Liver (tissue), 8 donors: ENCODE measurements at regions not wholly inside any gene's neighbourhood (a gene's known extent, or its start where the extent isn't known, plus 50 kb on each side); places are given as distances from the start of the nearest gene placed in this dataset.

Experiments
- DNase-seq: peaks from one replicate; pipeline ENCODE4 v3.0.0-alpha.2; 2017; ENCODE audit warnings: low spot score
- H3K27ac ChIP-seq, 2 donors: one replicate each; pipeline ENCODE4 v1.7.0; 2013; ENCODE audit warnings: inconsistent platforms in 2 of 2, low read length in 2 of 2, control low read depth in 1 of 2, low read depth in 1 of 2, mild to moderate bottlenecking in 1 of 2
- H3K27me3 ChIP-seq, 4 donors: one replicate each; pipeline versions ENCODE4 v1.6.1 to v1.7.0; 2013; ENCODE audit warnings: low read length in 3 of 4, inconsistent platforms in 1 of 4, mild to moderate bottlenecking in 1 of 4, moderate library complexity in 1 of 4; ENCODE audit not compliant: control insufficient read depth in 4 of 4, insufficient read depth in 4 of 4
- H3K36me3 ChIP-seq, 4 donors: one replicate each; pipeline versions ENCODE4 v1.6.1 to v1.7.0; 2013; ENCODE audit warnings: low read length in 3 of 4, mild to moderate bottlenecking in 3 of 4, low read depth in 1 of 4, moderate library complexity in 1 of 4; ENCODE audit not compliant: control insufficient read depth in 4 of 4, insufficient read depth in 3 of 4
- H3K4me1 ChIP-seq, 4 donors: one replicate each; pipeline versions ENCODE4 v1.6.1 to v1.7.0; 2013; ENCODE audit warnings: low read length in 3 of 4, mild to moderate bottlenecking in 3 of 4, moderate library complexity in 1 of 4; ENCODE audit not compliant: control insufficient read depth in 4 of 4, insufficient read depth in 4 of 4
- H3K4me3 ChIP-seq, 3 donors: one replicate each; pipeline versions ENCODE4 v1.6.1 to v1.7.0; 2013; ENCODE audit warnings: low read length in 3 of 3, control low read depth in 1 of 3, low read depth in 1 of 3, mild to moderate bottlenecking in 1 of 3
- H3K9ac ChIP-seq, 2 donors: one replicate each; pipeline ENCODE4 v1.7.0; 2013; ENCODE audit warnings: low read length in 2 of 2, mild to moderate bottlenecking in 2 of 2, moderate library complexity in 2 of 2, control low read depth in 1 of 2, low read depth in 1 of 2
- H3K9me3 ChIP-seq, 4 donors: one replicate each; pipeline versions ENCODE4 v1.6.1 to v1.7.0; 2013; ENCODE audit warnings: low read length in 3 of 4; ENCODE audit not compliant: control insufficient read depth in 4 of 4
- EGR1 ChIP-seq, 2 donors: IDR thresholded peaks; 2 replicates each; pipeline ENCODE4 v1.6.1; 2016 to 2018; ENCODE audit warnings: antibody characterized with exemption in 2 of 2, low read depth in 2 of 2
- FOXA2 ChIP-seq: IDR thresholded peaks from 2 replicates; pipeline ENCODE4 v1.6.1; 2016; ENCODE audit warnings: antibody characterized with exemption
- GABPA ChIP-seq, 2 donors: IDR thresholded peaks in 1 of 2; conservative IDR thresholded peaks in 1 of 2; 2 replicates each; pipeline ENCODE4 v1.6.1; 2016; ENCODE audit warnings: antibody characterized with exemption in 2 of 2, mild to moderate bottlenecking in 1 of 2, moderate library complexity in 1 of 2
- HNF4A ChIP-seq, 2 donors: conservative IDR thresholded peaks; 2 replicates each; pipeline ENCODE4 v1.6.1; 2016; ENCODE audit warnings: antibody characterized with exemption in 2 of 2, mild to moderate bottlenecking in 2 of 2
- HNF4G ChIP-seq: IDR thresholded peaks from 2 replicates; pipeline ENCODE4 v1.6.1; 2016; ENCODE audit warnings: antibody characterized with exemption
- JUND ChIP-seq, 2 donors: IDR thresholded peaks; 2 replicates each; pipeline ENCODE4 v1.6.1; 2016; ENCODE audit warnings: antibody characterized with exemption in 2 of 2
- NR2F2 ChIP-seq: IDR thresholded peaks from 2 replicates; pipeline ENCODE4 v1.6.1; 2016; ENCODE audit warnings: antibody characterized with exemption
- RAD21 ChIP-seq, 2 donors: IDR thresholded peaks; 2 replicates each; pipeline ENCODE4 v1.6.1; 2016; ENCODE audit warnings: antibody characterized with exemption in 2 of 2, mild to moderate bottlenecking in 2 of 2
- RXRA ChIP-seq, 2 donors: IDR thresholded peaks; 2 replicates each; pipeline ENCODE4 v1.6.1; 2017 to 2018; ENCODE audit warnings: antibody characterized with exemption in 2 of 2, mild to moderate bottlenecking in 1 of 2
- TAF1 ChIP-seq: conservative IDR thresholded peaks from 2 replicates; pipeline ENCODE4 v1.6.1; 2016; ENCODE audit warnings: antibody characterized with exemption, mild to moderate bottlenecking
- YY1 ChIP-seq: IDR thresholded peaks from 2 replicates; pipeline ENCODE4 v1.6.1; 2016; ENCODE audit warnings: antibody characterized with exemption, mild to moderate bottlenecking
- WGBS: extraction: QIAGEN DNeasy Blood & Tissue Kit; methylation state at CpG from one replicate; pipeline ENCODE4 v1.1.7; 2013; 5-methylcytosine and 5-hydroxymethylcytosine counted together
- TF ChIP-seq, protein P1 (sequence below): IDR thresholded peaks from 2 replicates; pipeline ENCODE4 v1.6.1; 2016; ENCODE audit warnings: antibody characterized with exemption
- TF ChIP-seq, protein P2 (sequence below): IDR thresholded peaks from 2 replicates; pipeline ENCODE4 v1.6.1; 2016; ENCODE audit warnings: antibody characterized with exemption, mild to moderate bottlenecking
- TF ChIP-seq, protein P3 (sequence below): fragments of 150-350 bp; IDR thresholded peaks from 2 replicates; pipeline ENCODE4 v1.5.1; 2017; ENCODE audit warnings: improper control_type of control experiment, low read depth, low read length; ENCODE audit not compliant: missing input control
- TF ChIP-seq, protein P4 (sequence below): IDR thresholded peaks from 2 replicates; pipeline ENCODE4 v1.6.1; 2016; ENCODE audit warnings: antibody characterized with exemption
- donor health status: healthy.
- donor health status: healthy.
- donor health status: healthy.
- donor health status: healthy.
- donor health status: healthy.

DNA sequence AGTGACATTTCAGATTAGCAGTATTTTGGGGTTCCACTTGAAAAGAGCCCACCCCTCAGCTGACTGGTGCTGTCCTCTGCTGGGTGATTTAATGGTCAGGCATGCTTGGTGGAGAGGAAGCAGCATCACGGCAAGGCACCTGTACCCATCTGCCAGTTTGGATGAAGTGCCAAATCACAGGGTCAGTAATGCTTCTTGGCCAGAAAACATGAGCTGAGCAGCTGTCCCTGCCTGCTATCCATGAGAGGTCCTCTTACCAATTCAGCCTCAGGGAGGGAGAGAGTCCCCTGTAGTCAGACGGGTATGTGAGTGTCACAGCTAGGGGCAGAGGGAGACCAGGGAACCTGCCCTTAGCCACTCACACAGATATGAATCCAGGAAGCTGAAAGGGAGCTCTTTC, 137.9 kb downstream of the SEC61B start:
- H3K9me3 ChIP-seq, result no peaks in the 10 kb centered on the region
- H3K36me3 ChIP-seq, result no peaks in the 10 kb centered on the region
- H3K4me3 ChIP-seq, result no peak overlapping the region
- no peaks in the 10 kb centered on the region for H3K27me3 ChIP-seq
- TF ChIP-seq GABPA (IDR thresholded peaks at IDR 0.05 in 1 of 2, conservative IDR thresholded peaks at IDR 0.05 in 1 of 2) (no peak), NR2F2 (no peak), FOXA2 (no peak), TAF1 (no peak), JUND (IDR thresholded peaks at IDR 0.05) (no peak), RXRA (IDR thresholded peaks at IDR 0.05) (no peak), HNF4A (conservative IDR thresholded peaks at IDR 0.05) (no peak), RAD21 (IDR thresholded peaks at IDR 0.05) (no peak), YY1 (no peak)
- TF ChIP-seq, protein P1, sequence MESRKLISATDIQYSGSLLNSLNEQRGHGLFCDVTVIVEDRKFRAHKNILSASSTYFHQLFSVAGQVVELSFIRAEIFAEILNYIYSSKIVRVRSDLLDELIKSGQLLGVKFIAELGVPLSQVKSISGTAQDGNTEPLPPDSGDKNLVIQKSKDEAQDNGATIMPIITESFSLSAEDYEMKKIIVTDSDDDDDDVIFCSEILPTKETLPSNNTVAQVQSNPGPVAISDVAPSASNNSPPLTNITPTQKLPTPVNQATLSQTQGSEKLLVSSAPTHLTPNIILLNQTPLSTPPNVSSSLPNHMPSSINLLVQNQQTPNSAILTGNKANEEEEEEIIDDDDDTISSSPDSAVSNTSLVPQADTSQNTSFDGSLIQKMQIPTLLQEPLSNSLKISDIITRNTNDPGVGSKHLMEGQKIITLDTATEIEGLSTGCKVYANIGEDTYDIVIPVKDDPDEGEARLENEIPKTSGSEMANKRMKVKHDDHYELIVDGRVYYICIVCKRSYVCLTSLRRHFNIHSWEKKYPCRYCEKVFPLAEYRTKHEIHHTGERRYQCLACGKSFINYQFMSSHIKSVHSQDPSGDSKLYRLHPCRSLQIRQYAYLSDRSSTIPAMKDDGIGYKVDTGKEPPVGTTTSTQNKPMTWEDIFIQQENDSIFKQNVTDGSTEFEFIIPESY, result no peak
- TF ChIP-seq, protein P2, sequence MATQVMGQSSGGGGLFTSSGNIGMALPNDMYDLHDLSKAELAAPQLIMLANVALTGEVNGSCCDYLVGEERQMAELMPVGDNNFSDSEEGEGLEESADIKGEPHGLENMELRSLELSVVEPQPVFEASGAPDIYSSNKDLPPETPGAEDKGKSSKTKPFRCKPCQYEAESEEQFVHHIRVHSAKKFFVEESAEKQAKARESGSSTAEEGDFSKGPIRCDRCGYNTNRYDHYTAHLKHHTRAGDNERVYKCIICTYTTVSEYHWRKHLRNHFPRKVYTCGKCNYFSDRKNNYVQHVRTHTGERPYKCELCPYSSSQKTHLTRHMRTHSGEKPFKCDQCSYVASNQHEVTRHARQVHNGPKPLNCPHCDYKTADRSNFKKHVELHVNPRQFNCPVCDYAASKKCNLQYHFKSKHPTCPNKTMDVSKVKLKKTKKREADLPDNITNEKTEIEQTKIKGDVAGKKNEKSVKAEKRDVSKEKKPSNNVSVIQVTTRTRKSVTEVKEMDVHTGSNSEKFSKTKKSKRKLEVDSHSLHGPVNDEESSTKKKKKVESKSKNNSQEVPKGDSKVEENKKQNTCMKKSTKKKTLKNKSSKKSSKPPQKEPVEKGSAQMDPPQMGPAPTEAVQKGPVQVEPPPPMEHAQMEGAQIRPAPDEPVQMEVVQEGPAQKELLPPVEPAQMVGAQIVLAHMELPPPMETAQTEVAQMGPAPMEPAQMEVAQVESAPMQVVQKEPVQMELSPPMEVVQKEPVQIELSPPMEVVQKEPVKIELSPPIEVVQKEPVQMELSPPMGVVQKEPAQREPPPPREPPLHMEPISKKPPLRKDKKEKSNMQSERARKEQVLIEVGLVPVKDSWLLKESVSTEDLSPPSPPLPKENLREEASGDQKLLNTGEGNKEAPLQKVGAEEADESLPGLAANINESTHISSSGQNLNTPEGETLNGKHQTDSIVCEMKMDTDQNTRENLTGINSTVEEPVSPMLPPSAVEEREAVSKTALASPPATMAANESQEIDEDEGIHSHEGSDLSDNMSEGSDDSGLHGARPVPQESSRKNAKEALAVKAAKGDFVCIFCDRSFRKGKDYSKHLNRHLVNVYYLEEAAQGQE, result no peak
- TF ChIP-seq, protein P3, sequence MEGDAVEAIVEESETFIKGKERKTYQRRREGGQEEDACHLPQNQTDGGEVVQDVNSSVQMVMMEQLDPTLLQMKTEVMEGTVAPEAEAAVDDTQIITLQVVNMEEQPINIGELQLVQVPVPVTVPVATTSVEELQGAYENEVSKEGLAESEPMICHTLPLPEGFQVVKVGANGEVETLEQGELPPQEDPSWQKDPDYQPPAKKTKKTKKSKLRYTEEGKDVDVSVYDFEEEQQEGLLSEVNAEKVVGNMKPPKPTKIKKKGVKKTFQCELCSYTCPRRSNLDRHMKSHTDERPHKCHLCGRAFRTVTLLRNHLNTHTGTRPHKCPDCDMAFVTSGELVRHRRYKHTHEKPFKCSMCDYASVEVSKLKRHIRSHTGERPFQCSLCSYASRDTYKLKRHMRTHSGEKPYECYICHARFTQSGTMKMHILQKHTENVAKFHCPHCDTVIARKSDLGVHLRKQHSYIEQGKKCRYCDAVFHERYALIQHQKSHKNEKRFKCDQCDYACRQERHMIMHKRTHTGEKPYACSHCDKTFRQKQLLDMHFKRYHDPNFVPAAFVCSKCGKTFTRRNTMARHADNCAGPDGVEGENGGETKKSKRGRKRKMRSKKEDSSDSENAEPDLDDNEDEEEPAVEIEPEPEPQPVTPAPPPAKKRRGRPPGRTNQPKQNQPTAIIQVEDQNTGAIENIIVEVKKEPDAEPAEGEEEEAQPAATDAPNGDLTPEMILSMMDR, result no peak
- DNase-seq, result no peak
- no peak overlapping the region for H3K27ac ChIP-seq
- peaks cover 1 to 31% (median 23%) of the 10 kb centered on the region in 4 donors for H3K4me1 ChIP-seq
- H3K9ac ChIP-seq, result no peak overlapping the region
- 81% methylated on average over 2 of the region's 2 CpGs for WGBS

DNA sequence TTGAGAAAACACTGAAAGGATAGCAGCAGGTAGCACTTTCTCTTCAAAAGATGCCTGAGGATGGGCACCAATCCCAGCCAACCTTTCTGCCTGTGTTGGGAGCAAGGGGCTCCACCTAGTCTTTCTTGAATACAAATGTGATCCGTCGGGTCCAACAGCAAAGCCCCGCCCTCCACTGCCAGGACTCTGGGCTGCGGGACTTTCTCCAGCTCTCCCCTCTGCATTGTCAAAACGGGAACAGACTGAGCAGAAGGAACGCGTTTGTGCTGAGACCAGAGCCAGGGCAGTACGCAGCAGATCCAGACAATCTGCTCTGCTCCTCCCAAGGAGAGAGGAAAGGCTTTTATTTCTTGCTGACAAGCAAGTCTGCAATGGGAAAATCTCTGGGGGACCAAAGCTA, 139.7 kb downstream of the SEC61B start:
- Histone ChIP-seq H3K9ac (no peak overlapping the region), H3K36me3 (no peaks in the 10 kb centered on the region), H3K9me3 (no peaks in the 10 kb centered on the region), H3K4me3 (no peak overlapping the region), H3K4me1 (peaks cover 1 to 23% (median 14%) of the 10 kb centered on the region in 4 donors), H3K27me3 (no peaks in the 10 kb centered on the region), H3K27ac (no peak overlapping the region)
- 21% methylated on average over 8 of the region's 8 CpGs for WGBS
- TF ChIP-seq EGR1 (IDR thresholded peaks at IDR 0.05; ENCODE audit: low read depth in 2 of 2) (no peak), RAD21 (IDR thresholded peaks at IDR 0.05) (no peak), GABPA (IDR thresholded peaks at IDR 0.05 in 1 of 2, conservative IDR thresholded peaks at IDR 0.05 in 1 of 2) (no peak), HNF4G (no peak), HNF4A (conservative IDR thresholded peaks at IDR 0.05) (no peak), JUND (IDR thresholded peaks at IDR 0.05) (no peak)
- TF ChIP-seq, protein P4, sequence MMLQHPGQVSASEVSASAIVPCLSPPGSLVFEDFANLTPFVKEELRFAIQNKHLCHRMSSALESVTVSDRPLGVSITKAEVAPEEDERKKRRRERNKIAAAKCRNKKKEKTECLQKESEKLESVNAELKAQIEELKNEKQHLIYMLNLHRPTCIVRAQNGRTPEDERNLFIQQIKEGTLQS, result no peak
- TF ChIP-seq, protein P2, result no peak
- DNase-seq, result no peak
